AG04450 (cell line): ENCODE measurements at regions not wholly inside any gene's neighbourhood (a gene's known extent, or its start where the extent isn't known, plus 50 kb on each side); places are given as distances from the start of the nearest gene placed in this dataset.

Experiments used
- CTCF ChIA-PET: fragments of 300-600, 350-600 bp; formaldehyde crosslinking; extraction: SDS; loops from one replicate; lab custom pipeline; 2022; ENCODE audit warnings: antibody characterized with exemption, inconsistent platforms; lab: Charles Lee
- POLR2A ChIA-PET: fragments of 350-600 bp; formaldehyde crosslinking; extraction: SDS; loops from one replicate; lab custom pipeline; 2021; ENCODE audit warnings: antibody characterized with exemption, inconsistent platforms; lab: Yijun Ruan, JAX
- DNase-seq: peaks from one replicate; pipeline ENCODE4 v3.0.0-alpha.2; 2011; ENCODE audit warnings: low read depth, low spot score
- H3K27ac ChIP-seq: one replicate; pipeline ENCODE4 v1.5.1; 2012; ENCODE audit warnings: low read depth, low read length, control low read depth
- H3K27me3 ChIP-seq: one replicate; pipeline ENCODE4 v1.6.0; 2012; ENCODE audit warnings: low read length; ENCODE audit not compliant: control insufficient read depth, insufficient read depth
- H3K4me3 ChIP-seq: 2 replicates; pipeline ENCODE4 v1.5.1; 2011; ENCODE audit warnings: mild to moderate bottlenecking, low read depth, low read length, control low read depth
- H3K9me3 ChIP-seq: 2 replicates; pipeline ENCODE4 v1.5.1; 2012; ENCODE audit warnings: low read length; ENCODE audit not compliant: control insufficient read depth, insufficient read depth
- TF ChIP-seq, protein P1 (sequence below): IDR thresholded peaks from 2 replicates; pipeline ENCODE4 v1.5.1; 2011; ENCODE audit warnings: low read depth, low read length, control low read depth, inconsistent platforms

GRCh38 chr4:26126994-26127393 is 193.8 kb upstream of the RBPJ start:
- no peak for DNase-seq
- no peak overlapping the region for H3K4me3 ChIP-seq
- no peaks in the 10 kb centered on the region for H3K9me3 ChIP-seq
- TF ChIP-seq, protein P1, sequence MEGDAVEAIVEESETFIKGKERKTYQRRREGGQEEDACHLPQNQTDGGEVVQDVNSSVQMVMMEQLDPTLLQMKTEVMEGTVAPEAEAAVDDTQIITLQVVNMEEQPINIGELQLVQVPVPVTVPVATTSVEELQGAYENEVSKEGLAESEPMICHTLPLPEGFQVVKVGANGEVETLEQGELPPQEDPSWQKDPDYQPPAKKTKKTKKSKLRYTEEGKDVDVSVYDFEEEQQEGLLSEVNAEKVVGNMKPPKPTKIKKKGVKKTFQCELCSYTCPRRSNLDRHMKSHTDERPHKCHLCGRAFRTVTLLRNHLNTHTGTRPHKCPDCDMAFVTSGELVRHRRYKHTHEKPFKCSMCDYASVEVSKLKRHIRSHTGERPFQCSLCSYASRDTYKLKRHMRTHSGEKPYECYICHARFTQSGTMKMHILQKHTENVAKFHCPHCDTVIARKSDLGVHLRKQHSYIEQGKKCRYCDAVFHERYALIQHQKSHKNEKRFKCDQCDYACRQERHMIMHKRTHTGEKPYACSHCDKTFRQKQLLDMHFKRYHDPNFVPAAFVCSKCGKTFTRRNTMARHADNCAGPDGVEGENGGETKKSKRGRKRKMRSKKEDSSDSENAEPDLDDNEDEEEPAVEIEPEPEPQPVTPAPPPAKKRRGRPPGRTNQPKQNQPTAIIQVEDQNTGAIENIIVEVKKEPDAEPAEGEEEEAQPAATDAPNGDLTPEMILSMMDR: no peak
- H3K27ac ChIP-seq: no peak overlapping the region
- CTCF ChIA-PET: no interaction called here
- H3K27me3 ChIP-seq: no peaks in the 10 kb centered on the region
- POLR2A ChIA-PET: no interaction called here

- TF ChIP-seq, protein P1: no peak
- DNase-seq: no peak
- CTCF ChIA-PET: no interaction called here
- H3K27me3 ChIP-seq: no peaks in the 10 kb centered on the region
- POLR2A ChIA-PET: no interaction called here
- H3K9me3 ChIP-seq: no peaks in the 10 kb centered on the region; the same call in 1 of the 2 replicates
- H3K4me3 ChIP-seq: no peak overlapping the region
- no peak overlapping the region for H3K27ac ChIP-seq
Observed at GRCh38 chr4:26127851-26128337, 192.9 kb upstream of the RBPJ start.

DNA sequence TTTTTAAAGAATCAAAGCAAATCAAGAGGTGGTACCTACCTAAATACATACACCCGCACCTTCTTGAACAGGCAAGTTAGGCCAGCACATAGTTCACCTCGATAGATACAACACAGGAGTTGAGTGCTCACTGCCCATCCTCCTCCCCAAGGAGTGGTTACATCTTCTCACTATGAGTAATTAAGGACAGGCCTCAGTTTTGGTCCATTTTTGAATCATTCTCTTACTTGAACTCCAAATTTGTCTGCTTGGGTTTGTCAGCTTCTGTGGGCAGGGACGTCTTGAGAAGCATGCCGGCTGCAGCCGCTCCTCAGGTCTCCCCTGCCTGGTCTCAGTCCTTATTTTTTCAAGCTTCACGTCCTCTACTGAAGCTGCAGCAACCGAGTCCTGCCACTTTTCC is 190.6 kb upstream of the RBPJ start:
- peaks cover 3% of the 10 kb centered on the region; the same call in 1 of the 2 replicates for H3K9me3 ChIP-seq
- no peak for DNase-seq
- CTCF ChIA-PET: no interaction called here
- POLR2A ChIA-PET: no interaction called here
- H3K27me3 ChIP-seq: no peaks in the 10 kb centered on the region
- no peak overlapping the region for H3K27ac ChIP-seq
- TF ChIP-seq, protein P1: no peak
- H3K4me3 ChIP-seq: no peak overlapping the region

GRCh38 chr4:26130841-26131432 is 189.9 kb upstream of the RBPJ start:
- POLR2A ChIA-PET: no interaction called here
- H3K9me3 ChIP-seq: peaks cover 3% of the 10 kb centered on the region; the same call in 1 of the 2 replicates
- DNase-seq: no peak
- CTCF ChIA-PET: no interaction called here
- TF ChIP-seq, protein P1: no peak
- no peaks in the 10 kb centered on the region for H3K27me3 ChIP-seq
- no peak overlapping the region for H3K4me3 ChIP-seq
- no peak overlapping the region for H3K27ac ChIP-seq

GRCh38 chr4:26131711-26132110 is 189.1 kb upstream of the RBPJ start:
- H3K9me3 ChIP-seq: peaks cover 3% of the 10 kb centered on the region; the same call in 1 of the 2 replicates
- no peak overlapping the region for H3K27ac ChIP-seq
- H3K27me3 ChIP-seq: no peaks in the 10 kb centered on the region
- DNase-seq: no peak
- H3K4me3 ChIP-seq: no peak overlapping the region
- CTCF ChIA-PET: no interaction called here
- TF ChIP-seq, protein P1: no peak
- POLR2A ChIA-PET: no interaction called here
